ENCODE measurements at regions not wholly inside any gene's neighbourhood (a gene's known extent, or its start where the extent isn't known, plus 50 kb on each side); places are given as distances from the start of the nearest gene placed in this dataset.

DNA sequence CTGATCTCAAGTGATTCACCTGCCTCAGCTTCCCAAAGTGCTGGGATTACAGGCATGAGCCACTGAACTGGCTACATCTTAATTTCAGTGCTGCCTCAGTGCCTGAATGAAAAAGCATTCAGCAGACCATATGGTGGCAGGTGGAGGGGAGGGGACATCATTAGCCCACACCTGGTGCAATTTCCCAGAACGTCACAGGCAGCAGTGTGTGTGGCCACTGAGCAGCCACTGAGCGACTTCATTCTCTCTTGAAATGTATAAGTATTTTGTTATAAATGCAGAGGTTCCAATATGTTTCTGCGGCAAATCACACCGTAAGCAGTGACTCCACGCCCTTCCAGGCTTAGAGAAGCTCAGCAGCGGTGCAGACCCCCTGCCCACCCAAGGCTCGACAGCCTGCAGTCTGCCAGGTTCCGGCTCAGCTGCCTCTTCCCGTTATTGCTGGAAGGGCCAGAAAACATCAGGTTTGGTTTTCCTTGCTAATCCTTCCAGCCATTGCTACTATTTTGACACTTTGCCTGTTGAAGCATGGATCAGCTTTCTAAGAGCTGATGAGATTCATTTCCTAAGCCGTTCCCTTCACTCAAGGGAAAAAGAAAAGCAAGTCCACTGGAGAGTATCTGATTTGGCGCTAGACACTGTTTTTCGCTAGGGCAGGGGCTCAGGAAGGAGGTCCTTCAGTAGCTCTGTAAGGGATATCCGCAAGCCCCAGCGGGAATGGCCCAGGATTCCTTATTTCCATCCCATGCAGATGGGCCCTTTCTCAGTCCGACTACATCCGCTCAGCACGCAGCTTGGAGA, 250.7 kb downstream of the VAPA start:
- no peaks in the 10 kb centered on the region for H3K36me3 ChIP-seq (ENCODE audit: insufficient read depth in 1 of 2, low read depth in 1 of 2)
- H3K4me3 ChIP-seq = no peak overlapping the region
- TF ChIP-seq, protein P1, sequence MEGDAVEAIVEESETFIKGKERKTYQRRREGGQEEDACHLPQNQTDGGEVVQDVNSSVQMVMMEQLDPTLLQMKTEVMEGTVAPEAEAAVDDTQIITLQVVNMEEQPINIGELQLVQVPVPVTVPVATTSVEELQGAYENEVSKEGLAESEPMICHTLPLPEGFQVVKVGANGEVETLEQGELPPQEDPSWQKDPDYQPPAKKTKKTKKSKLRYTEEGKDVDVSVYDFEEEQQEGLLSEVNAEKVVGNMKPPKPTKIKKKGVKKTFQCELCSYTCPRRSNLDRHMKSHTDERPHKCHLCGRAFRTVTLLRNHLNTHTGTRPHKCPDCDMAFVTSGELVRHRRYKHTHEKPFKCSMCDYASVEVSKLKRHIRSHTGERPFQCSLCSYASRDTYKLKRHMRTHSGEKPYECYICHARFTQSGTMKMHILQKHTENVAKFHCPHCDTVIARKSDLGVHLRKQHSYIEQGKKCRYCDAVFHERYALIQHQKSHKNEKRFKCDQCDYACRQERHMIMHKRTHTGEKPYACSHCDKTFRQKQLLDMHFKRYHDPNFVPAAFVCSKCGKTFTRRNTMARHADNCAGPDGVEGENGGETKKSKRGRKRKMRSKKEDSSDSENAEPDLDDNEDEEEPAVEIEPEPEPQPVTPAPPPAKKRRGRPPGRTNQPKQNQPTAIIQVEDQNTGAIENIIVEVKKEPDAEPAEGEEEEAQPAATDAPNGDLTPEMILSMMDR (IDR thresholded peaks at IDR 0.05) = no peak
- H3K27ac ChIP-seq = no peak overlapping the region
- no peak for ATAC-seq
- intact Hi-C loops (cut with DNase I) = loop anchor here in 1 of 2 donors (5.0 kb wide), 1 partner anchor 47 kb away; no protein-coding TSS in a partner anchor
- no peaks in the 10 kb centered on the region for H3K4me1 ChIP-seq
- WGBS, 3 donors = 64 to 68% (median 65%) methylated on average over 17 of the region's 17 CpGs
- DNase-seq = no peak
- H3K27me3 ChIP-seq (ENCODE audit: insufficient read depth in 3 of 3, low read length in 2 of 3) = no peaks in the 10 kb centered on the region
- no peaks in the 10 kb centered on the region for H3K9me3 ChIP-seq

DNA sequence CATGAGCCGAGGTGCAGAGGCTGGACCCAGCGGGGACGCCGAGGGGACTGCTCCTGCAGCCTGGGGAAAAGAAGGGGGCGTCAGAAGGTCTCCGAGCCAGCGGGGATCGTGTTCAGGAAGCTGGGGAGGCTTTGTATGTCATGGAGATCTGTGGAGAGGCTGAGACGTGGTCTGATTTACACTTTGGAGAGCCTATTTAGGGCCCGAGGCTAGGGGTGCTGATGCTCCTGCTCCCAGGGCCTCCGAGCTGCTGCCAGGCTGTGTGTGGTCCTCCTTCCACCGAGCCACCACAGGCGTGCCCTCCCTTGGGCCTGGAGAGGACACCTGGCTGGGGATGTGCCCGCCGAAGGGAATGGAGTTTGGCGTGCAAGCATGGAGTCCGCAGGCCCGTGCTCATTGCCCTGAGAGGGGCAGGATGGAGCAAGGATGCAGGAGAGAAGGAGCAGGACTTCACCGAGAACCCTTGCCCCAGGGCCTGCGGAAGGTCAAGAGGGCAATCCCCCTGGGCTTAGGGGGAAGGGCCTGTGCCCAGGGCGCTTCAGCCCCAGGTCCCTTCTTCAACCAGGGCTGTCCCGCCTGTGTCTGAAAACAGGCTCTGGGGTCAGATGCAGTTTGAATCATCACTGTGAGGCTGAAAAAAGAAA, 252.5 kb downstream of the VAPA start:
- TF ChIP-seq, protein P1 (IDR thresholded peaks at IDR 0.05) = no peak
- Histone ChIP-seq H3K4me3 (no peak overlapping the region), H3K36me3 (ENCODE audit: insufficient read depth in 1 of 2, low read depth in 1 of 2) (no peaks in the 10 kb centered on the region), H3K4me1 (no peaks in the 10 kb centered on the region), H3K27me3 (ENCODE audit: insufficient read depth in 3 of 3, low read length in 2 of 3) (no peaks in the 10 kb centered on the region), H3K27ac (no peak overlapping the region), H3K9me3 (no peaks in the 10 kb centered on the region)
- no peak for ATAC-seq
- 90 to 93% (median 93%) methylated on average over 22 of the region's 22 CpGs for WGBS, 3 donors
- intact Hi-C loops (cut with DNase I) = loop anchor here in 1 of 2 donors (5.0 kb wide), 1 partner anchor 49 kb away; no protein-coding TSS in a partner anchor
- no peak for DNase-seq

DNA sequence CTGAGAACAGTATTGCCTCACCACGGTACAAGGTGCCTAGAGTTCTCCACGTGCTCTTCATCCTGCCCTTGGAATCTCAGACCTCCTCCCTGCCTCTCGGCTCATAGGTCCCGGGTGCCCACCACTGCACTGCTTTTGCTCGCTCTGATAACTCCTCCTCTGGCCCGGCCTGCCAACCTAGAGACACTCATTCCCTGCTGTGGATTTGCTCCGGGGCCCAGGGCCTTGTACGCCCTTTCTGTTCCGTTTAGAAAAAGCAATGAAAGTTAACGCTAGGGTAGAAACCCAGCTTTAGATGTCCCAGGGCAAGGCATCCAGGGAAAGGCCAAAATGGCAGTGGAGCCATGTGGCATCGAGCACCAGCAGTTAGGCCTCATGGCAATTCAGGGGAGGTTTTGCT, 253.9 kb downstream of the VAPA start:
- no peak for DNase-seq
- no peaks in the 10 kb centered on the region for H3K4me1 ChIP-seq
- no peak overlapping the region for H3K4me3 ChIP-seq
- H3K27me3 ChIP-seq (ENCODE audit: insufficient read depth in 3 of 3, low read length in 2 of 3) = no peaks in the 10 kb centered on the region
- intact Hi-C loops (cut with DNase I) = loop anchor here in 1 of 2 donors (5.0 kb wide), 1 partner anchor 50 kb away; no protein-coding TSS in a partner anchor
- no peak overlapping the region for H3K27ac ChIP-seq
- WGBS, 3 donors = 94 to 96% (median 95%) methylated on average over 11 of the region's 11 CpGs
- no peaks in the 10 kb centered on the region for H3K36me3 ChIP-seq (ENCODE audit: insufficient read depth in 1 of 2, low read depth in 1 of 2)
- ATAC-seq = no peak
- TF ChIP-seq, protein P1 (IDR thresholded peaks at IDR 0.05) = no peak
- H3K9me3 ChIP-seq = no peaks in the 10 kb centered on the region

DNA sequence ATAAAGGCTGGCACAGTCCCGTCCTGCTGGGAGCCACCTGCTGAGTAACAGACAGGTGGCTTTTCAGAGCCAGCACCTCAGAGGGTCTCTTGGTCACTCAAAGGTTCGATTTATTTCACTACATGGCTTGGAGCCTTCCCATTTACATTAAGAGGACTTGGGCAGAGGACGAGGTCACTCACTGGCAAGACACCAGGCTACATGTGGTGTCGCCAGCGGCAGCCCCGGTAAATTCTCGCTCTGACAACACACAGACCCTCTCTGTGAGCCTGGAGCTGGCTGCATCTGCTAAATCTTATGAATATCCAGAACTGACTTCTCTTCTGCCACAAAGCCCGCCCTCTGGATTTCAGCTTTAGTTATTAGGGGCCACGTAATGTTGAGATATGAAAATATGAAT, 254.7 kb downstream of the VAPA start:
- ATAC-seq (no peak), DNase-seq (no peak)
- TF ChIP-seq, protein P1 (IDR thresholded peaks at IDR 0.05) = no peak
- H3K9me3 ChIP-seq = no peaks in the 10 kb centered on the region
- no peak overlapping the region for H3K4me3 ChIP-seq
- intact Hi-C loops (cut with DNase I) = loop anchor here in 1 of 2 donors (5.0 kb wide), 1 partner anchor 51 kb away; no protein-coding TSS in a partner anchor
- WGBS, 3 donors = 82 to 84% (median 83%) methylated on average over 9 of the region's 9 CpGs
- no peaks in the 10 kb centered on the region for H3K36me3 ChIP-seq (ENCODE audit: insufficient read depth in 1 of 2, low read depth in 1 of 2)
- no peaks in the 10 kb centered on the region for H3K4me1 ChIP-seq
- H3K27ac ChIP-seq = no peak overlapping the region
- H3K27me3 ChIP-seq (ENCODE audit: insufficient read depth in 3 of 3, low read length in 2 of 3) = no peaks in the 10 kb centered on the region

Data from psoas muscle (tissue), 7 donors.